ENCODE measurements at regions not wholly inside any gene's neighbourhood (a gene's known extent, or its start where the extent isn't known, plus 50 kb on each side); places are given as distances from the start of the nearest gene placed in this dataset.

DNA sequence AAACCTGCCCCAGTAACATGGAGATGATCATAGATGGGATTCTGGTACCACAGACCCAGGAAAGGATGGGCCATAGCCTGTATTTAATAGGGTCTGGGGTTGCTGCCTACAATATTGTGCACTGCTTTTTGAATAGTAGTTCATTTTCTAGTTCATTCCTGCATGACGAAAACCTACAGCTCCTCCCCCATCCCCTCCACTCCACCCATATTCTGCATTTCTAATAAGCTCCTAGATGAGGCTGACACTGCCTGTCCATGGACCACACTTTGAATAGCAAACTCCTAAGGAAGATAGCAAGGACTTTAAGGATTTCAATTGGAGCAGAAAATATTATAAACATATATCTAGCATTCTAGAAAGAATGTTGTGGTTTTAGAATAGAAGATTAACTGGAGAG lies 75.5 kb downstream of the ISOC1 start (continued):
- TF ChIP-seq RERE (CRISPR knock-in tag; IDR thresholded peaks at IDR 0.05; ENCODE audit: low read depth): no peak
- TF ChIP-seq WIZ (CRISPR knock-in tag; IDR thresholded peaks at IDR 0.05): no peak
- no peak for TF ChIP-seq TP53 (CRISPR knock-in tag; conservative IDR thresholded peaks at IDR 0.05)

GRCh38 chr5:129171194-129171944 lies 76.8 kb downstream of the ISOC1 start:
- no peak overlapping the region for H2AFZ ChIP-seq (ENCODE audit: low read length)
- WGBS (ENCODE audit: low lambda C conversion rate): 51% methylated on average over 2 of the region's 2 CpGs
- H3K27me3 ChIP-seq (ENCODE audit: control insufficient read depth in 1 of 2, insufficient read depth in 2 of 2, low read length in 2 of 2): no peaks in the 10 kb centered on the region
- intact Hi-C loops (cut with micrococcal nuclease; ENCODE audit: unreplicated experiment) (no loop called here), in situ Hi-C loops (cut with HindIII; ENCODE audit: extremely low pct_ligation_motif_present, low pct_unique_long_range_greater_than_20kb) (no loop called here)
- no peaks in the 10 kb centered on the region for H3K79me2 ChIP-seq (ENCODE audit: insufficient read depth, low read length)
- H4K20me1 ChIP-seq (ENCODE audit: insufficient read depth, low read length): no peaks in the 10 kb centered on the region
- TF ChIP-seq, protein P1, sequence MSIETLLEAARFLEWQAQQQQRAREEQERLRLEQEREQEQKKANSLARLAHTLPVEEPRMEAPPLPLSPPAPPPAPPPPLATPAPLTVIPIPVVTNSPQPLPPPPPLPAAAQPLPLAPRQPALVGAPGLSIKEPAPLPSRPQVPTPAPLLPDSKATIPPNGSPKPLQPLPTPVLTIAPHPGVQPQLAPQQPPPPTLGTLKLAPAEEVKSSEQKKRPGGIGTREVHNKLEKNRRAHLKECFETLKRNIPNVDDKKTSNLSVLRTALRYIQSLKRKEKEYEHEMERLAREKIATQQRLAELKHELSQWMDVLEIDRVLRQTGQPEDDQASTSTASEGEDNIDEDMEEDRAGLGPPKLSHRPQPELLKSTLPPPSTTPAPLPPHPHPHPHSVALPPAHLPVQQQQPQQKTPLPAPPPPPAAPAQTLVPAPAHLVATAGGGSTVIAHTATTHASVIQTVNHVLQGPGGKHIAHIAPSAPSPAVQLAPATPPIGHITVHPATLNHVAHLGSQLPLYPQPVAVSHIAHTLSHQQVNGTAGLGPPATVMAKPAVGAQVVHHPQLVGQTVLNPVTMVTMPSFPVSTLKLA (IDR thresholded peaks at IDR 0.05): peak; percentile 59
- TF ChIP-seq ZNF138 (CRISPR knock-in tag; IDR thresholded peaks at IDR 0.05; ENCODE audit: low read depth): no peak
- no peak for FAIRE-seq
- no TSS peak for BruUV-seq (replicated peaks)
- no peak overlapping the region for H3K9ac ChIP-seq (ENCODE audit: insufficient read depth, low read depth, low read length)
- no peaks in the 10 kb centered on the region for H3K36me3 ChIP-seq (replicated peaks in 1 of 2; ENCODE audit: control insufficient read depth in 1 of 2, insufficient read depth in 2 of 2, low read length in 2 of 2)
- CTCF ChIA-PET (ENCODE audit: low intra/inter-chr PET ratio, low total read pairs): no interaction called here
- no peaks in the 10 kb centered on the region for H3K4me1 ChIP-seq (ENCODE audit: insufficient read depth, low read length)
- H3K9me3 ChIP-seq (ENCODE audit: low read length): no peaks in the 10 kb centered on the region
- H3K27ac ChIP-seq (ENCODE audit: extremely low read length, insufficient read depth, low read length): no peak overlapping the region
- ATAC-seq: no peak
- POLR2A ChIA-PET: no interaction called here
- DNase-seq (ENCODE audit: low spot score): no peak
- H3K4me2 ChIP-seq (ENCODE audit: low read depth, low read length): no peak overlapping the region
- no peak overlapping the region for H3K4me3 ChIP-seq (replicated peaks in 1 of 3; ENCODE audit: insufficient read depth in 1 of 3, low read depth in 2 of 3, low read length in 3 of 3)

Measured in HepG2 (cell line).